ENCODE measurements at regions not wholly inside any gene's neighbourhood (a gene's known extent, or its start where the extent isn't known, plus 50 kb on each side); places are given as distances from the start of the nearest gene placed in this dataset.

DNA sequence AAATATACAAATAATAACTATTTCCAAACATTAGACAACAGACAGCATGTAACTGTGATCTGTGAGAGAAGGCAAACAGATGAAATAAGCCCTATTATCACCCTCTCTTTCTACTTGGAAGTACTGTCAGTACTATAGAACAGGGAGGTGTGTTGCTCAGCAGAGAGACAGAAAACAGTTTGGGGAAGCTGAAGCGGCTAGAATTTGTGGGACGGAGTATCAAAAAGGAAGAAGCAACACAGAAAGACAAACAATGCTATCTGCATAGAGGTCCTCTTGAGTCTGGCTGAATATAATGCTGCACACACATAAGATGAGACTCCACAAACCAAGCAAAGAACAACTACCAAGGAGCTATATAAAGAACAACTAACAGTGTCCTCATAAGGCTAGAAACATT is 59.4 kb downstream of the ZZZ3 start:
- Histone ChIP-seq H3K9me3 (replicated peaks; ENCODE audit: control insufficient read depth, insufficient read depth, low read depth, low read length) (no peaks in the 10 kb centered on the region), H3K9ac (ENCODE audit: insufficient read depth in 1 of 2, low read depth in 2 of 2, low read length in 2 of 2) (no peak overlapping the region), H3K9me1 (ENCODE audit: control insufficient read depth, insufficient read depth, low read length) (no peaks in the 10 kb centered on the region), H3K4me1 (replicated peaks in 1 of 2; ENCODE audit: control insufficient read depth in 2 of 2, insufficient read depth in 2 of 2, low read length in 2 of 2) (no peaks in the 10 kb centered on the region), H3K79me2 (ENCODE audit: control insufficient read depth, insufficient read depth, low read length) (no peaks in the 10 kb centered on the region), H3K4me3 (no peak overlapping the region), H3K4me2 (ENCODE audit: insufficient read depth, low read length) (no peak overlapping the region), H4K20me1 (replicated peaks; ENCODE audit: control insufficient read depth, insufficient read depth, low read length) (no peaks in the 10 kb centered on the region), H2AFZ (ENCODE audit: low read depth, low read length) (no peak overlapping the region), H3K27me3 (ENCODE audit: control insufficient read depth in 2 of 2, insufficient read depth in 2 of 2, low read length in 2 of 2) (no peaks in the 10 kb centered on the region), H3K27ac (ENCODE audit: extremely low read depth, low read depth, low read length) (no peak overlapping the region), H3K36me3 (ENCODE audit: control insufficient read depth, insufficient read depth, low read length) (peaks cover 31% of the 10 kb centered on the region; the same call in 2 of the 3 replicates)
- in situ Hi-C loops (cut with MboI): no loop called here
- DNase-seq (ENCODE audit: extremely low read depth in 1 of 4, low spot score in 3 of 4) (no peak), ATAC-seq (peak; percentile 40; the same call in 2 of the 3 replicates), FAIRE-seq (no peak)
- no peak for TF ChIP-seq RBM25 (IDR thresholded peaks at IDR 0.05; ENCODE audit: low read depth, low read length, severe bottlenecking)
- TF ChIP-seq, protein P1, sequence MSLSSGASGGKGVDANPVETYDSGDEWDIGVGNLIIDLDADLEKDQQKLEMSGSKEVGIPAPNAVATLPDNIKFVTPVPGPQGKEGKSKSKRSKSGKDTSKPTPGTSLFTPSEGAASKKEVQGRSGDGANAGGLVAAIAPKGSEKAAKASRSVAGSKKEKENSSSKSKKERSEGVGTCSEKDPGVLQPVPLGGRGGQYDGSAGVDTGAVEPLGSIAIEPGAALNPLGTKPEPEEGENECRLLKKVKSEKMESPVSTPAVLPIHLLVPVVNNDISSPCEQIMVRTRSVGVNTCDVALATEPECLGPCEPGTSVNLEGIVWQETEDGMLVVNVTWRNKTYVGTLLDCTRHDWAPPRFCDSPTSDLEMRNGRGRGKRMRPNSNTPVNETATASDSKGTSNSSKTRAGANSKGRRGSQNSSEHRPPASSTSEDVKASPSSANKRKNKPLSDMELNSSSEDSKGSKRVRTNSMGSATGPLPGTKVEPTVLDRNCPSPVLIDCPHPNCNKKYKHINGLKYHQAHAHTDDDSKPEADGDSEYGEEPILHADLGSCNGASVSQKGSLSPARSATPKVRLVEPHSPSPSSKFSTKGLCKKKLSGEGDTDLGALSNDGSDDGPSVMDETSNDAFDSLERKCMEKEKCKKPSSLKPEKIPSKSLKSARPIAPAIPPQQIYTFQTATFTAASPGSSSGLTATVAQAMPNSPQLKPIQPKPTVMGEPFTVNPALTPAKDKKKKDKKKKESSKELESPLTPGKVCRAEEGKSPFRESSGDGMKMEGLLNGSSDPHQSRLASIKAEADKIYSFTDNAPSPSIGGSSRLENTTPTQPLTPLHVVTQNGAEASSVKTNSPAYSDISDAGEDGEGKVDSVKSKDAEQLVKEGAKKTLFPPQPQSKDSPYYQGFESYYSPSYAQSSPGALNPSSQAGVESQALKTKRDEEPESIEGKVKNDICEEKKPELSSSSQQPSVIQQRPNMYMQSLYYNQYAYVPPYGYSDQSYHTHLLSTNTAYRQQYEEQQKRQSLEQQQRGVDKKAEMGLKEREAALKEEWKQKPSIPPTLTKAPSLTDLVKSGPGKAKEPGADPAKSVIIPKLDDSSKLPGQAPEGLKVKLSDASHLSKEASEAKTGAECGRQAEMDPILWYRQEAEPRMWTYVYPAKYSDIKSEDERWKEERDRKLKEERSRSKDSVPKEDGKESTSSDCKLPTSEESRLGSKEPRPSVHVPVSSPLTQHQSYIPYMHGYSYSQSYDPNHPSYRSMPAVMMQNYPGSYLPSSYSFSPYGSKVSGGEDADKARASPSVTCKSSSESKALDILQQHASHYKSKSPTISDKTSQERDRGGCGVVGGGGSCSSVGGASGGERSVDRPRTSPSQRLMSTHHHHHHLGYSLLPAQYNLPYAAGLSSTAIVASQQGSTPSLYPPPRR (CRISPR knock-in tag; IDR thresholded peaks at IDR 0.05; ENCODE audit: borderline replicate concordance): no peak
- no peak for TF ChIP-seq ZBED1 (IDR thresholded peaks at IDR 0.05)
- no peak for TF ChIP-seq CBX5 (IDR thresholded peaks at IDR 0.05; ENCODE audit: borderline replicate concordance, low read depth)
- TF ChIP-seq, protein P2, sequence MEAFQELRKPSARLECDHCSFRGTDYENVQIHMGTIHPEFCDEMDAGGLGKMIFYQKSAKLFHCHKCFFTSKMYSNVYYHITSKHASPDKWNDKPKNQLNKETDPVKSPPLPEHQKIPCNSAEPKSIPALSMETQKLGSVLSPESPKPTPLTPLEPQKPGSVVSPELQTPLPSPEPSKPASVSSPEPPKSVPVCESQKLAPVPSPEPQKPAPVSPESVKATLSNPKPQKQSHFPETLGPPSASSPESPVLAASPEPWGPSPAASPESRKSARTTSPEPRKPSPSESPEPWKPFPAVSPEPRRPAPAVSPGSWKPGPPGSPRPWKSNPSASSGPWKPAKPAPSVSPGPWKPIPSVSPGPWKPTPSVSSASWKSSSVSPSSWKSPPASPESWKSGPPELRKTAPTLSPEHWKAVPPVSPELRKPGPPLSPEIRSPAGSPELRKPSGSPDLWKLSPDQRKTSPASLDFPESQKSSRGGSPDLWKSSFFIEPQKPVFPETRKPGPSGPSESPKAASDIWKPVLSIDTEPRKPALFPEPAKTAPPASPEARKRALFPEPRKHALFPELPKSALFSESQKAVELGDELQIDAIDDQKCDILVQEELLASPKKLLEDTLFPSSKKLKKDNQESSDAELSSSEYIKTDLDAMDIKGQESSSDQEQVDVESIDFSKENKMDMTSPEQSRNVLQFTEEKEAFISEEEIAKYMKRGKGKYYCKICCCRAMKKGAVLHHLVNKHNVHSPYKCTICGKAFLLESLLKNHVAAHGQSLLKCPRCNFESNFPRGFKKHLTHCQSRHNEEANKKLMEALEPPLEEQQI (IDR thresholded peaks at IDR 0.05): no peak
- no peak for TF ChIP-seq ZNF445 (CRISPR knock-in tag; IDR thresholded peaks at IDR 0.05; ENCODE audit: low read depth)
- no peak for TF ChIP-seq CAMTA2 (CRISPR knock-in tag; conservative IDR thresholded peaks at IDR 0.05)
- no peak for TF ChIP-seq SIRT6 (IDR thresholded peaks at IDR 0.05; ENCODE audit: low read depth, low read length)
- no peak for TF ChIP-seq BMI1 (IDR thresholded peaks at IDR 0.05; ENCODE audit: low read length)
- no peak for TF ChIP-seq SAP30 (IDR thresholded peaks at IDR 0.05; ENCODE audit: borderline replicate concordance, insufficient read depth, low read depth, low read length, poor library complexity, severe bottlenecking)
- TF ChIP-seq FOXP1 (CRISPR knock-in tag; IDR thresholded peaks at IDR 0.05): no peak
- TF ChIP-seq KLF16 (IDR thresholded peaks at IDR 0.05): no peak
- BruUV-seq (replicated peaks): no TSS peak
- intact Hi-C loops (cut with micrococcal nuclease): no loop called here
- ChIA-PET CTCF (ENCODE audit: low intra/inter-chr PET ratio) (no interaction called here), POLR2A (no interaction called here)
- 100% methylated on average over 2 of the region's 2 CpGs for WGBS (ENCODE audit: insufficient coverage, low coverage, missing lambda C conversion rate)

All from K562 (cell line).